Stimulated activated CD8-positive, alpha-beta memory T cell treated with anti-CD3 and anti-CD28 coated beads, Interleukin-12 subunit alpha, Interleukin-12 subunit beta, amount 100 ng/mL, for 1 hour (primary cell): ENCODE measurements at regions not wholly inside any gene's neighbourhood (a gene's known extent, or its start where the extent isn't known, plus 50 kb on each side); places are given as distances from the start of the nearest gene placed in this dataset.
"Not testable (repeated sequence)": the region's sequence is repeated elsewhere in the genome, so short reads cannot be mapped to it uniquely, and the experiment has no call there.

Experiments
- DNase-seq: peaks from one replicate; pipeline ENCODE4 v3.0.0-alpha.2; 2020; ENCODE audit warnings: low read depth

DNA sequence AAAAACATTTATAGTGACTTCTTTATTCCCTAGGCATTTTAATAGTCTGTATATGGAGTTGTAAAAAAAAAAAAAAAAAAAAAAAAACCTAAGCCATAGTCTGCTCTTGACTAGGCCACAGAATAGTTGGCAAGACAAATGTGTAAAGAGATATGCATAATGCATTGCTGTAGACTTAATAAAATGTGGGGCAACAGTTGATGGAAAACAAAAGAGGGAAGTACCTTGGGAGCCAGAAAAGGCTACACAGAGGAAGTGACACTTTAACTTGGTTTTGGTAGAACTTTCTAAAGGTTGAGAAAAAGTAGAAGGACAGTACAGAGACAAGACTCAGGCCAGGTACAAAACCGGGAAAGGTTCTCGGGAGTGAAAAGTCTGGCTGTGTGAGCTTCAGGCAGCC, 802.9 kb upstream of the ADAMTS5 start:
- no peak for DNase-seq

DNA sequence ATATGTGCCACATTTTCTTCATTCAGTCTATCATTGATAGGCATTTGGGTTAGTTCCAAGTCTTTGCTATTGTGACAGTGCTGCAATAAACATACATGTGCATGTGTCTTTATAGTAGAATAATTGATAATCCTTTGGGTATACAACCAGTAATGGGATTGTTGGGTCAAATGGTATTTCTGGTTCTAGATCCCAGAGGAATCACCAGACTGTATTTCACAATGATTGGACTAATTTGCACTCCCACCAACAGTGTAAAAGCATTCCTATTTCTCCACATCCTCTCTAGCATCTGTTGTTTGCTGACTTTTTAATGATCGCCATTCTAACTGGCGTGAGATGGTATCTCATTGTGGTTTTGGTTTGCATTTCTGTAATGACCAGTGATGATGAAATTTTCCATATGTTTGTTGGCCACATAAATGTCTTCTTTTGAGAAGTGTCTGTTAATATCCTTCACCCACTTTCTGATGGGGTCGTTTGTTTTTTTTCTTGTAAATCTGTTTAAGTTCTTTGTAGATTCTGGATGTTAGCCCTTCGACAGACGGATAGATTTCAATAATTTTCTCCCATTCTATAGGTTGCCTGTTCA, 801.3 kb upstream of the ADAMTS5 start:
- DNase-seq, result not testable (repeated sequence)

DNA sequence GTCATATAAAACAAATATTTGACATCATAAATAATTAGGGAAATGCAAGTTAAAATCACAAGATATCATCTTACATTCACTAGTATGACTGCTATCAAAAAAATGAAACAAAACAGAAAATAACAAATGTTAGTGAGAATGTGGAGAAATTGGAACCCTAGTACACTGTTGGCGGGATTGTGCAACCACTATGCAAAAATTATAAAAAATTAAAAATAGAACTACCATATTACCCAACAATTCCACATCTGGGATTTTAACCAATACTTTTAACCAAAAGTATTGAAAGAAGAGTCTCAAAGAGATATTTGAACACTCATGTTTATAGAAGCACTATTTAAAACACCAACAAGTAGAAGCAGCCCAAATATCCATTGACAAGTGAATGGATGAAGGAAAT, 797.2 kb upstream of the ADAMTS5 start:
- no peak for DNase-seq

DNA sequence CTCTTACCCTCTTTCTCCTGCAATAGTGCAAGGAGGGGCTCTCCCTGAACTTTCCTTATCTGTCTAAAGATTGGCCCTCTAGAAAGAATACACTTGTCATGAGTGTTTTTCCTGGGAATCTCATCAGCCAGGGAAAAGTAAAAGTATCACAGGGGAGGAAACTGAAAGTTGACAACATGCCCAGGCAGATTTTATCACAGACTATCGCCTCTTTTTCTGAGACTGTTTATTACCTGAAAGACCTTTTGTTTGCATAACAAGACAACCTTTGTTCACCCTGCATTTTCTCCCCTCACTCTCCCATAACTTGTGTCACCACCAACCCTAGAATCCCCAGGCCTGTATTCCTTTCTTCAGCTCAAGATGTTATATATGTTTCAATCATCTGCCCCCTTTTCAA, 794.7 kb upstream of the ADAMTS5 start:
- no peak for DNase-seq

DNA sequence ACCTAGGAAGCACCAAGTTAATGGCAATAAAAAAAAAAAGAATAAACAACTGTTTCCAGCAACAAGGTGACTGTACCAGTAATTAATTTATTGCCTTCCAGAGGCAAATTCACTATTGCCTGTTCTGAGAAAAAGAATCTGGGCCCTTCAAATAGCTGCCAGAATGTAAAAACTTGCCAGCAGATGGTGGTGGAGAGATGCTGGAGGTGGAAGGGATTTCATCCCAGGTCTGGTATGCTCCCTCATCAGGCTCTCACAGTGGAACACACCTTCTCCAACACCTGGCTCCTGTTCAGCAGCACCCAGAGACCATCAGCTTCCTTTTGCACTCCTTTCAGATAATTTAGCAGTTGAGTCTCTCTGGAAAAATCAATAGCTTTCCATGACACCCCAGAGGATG, 792.9 kb upstream of the ADAMTS5 start:
- DNase-seq, result no peak

DNA sequence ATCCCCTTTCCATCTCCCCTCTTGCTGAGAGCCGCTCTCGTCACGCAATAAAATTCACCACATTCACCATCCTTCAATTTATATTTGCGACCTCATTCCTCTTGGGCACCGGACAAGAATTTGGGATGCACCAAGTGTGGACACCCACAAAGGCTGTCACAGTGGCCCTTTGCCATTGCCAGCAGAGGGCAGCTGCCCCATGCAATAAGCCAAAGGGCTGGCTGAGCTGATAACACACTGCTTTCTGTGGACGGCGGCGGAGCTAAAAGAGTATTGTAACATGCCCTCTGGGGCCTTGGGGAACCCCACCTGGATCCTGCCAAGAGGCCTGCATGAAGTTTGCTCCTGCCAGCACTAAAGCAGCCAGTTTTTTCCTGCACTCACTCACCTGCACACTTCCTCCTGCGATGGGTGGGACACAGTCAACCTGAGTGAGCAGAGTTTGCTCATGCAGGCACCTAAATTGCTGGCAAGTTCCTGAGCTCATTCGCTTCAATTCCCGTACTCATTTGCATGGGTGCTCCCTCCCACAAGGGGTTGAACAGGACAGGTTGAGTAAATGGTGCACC, 792.3 kb upstream of the ADAMTS5 start:
- DNase-seq, result no peak

DNA sequence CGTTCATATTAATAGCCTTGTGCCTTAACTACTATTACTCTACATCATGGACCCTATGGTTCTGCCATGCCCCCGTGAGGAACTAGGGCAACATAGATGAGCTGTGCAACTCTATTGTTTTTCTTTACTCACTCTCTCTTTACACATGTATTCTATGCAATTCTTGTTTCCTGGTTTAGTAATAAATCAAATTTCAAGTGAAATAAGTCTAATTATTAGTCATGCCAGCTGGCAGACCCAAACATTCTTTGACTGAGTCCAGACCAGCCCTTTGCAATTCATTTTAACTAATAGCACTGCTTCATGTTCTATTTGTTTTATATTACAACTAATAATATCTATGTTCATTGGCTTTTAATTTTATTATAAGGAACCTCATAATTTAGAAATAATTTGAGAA, 789.3 kb upstream of the ADAMTS5 start:
- no peak for DNase-seq

DNA sequence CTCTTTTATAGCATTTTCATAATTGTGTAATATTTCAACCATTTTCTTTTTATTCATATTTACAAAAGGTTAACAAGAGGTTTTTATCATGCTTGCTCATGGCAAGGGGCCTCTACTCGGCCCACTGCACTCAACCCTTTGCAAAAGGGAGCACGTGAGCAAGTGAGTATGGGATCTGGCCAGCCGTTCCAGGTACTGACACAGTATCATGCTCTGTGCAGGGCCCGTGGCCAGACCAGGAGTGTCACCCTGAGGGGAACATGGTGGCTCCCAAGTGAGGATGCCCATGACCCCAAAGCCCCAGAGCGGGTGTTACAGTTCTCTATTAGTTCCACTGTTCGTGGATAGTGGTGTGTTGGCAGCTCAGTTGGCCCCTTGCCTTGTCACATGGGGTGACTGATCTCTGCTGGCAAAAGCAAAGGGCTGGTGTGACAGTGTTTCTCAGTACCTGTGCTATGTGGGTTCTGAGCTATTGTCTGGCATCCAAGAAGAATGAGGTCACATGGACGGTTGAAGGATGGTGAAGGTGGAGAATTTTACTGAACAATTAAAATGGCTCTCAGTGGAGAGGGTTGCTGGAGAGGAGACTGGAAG, 777.2 kb upstream of the ADAMTS5 start:
- no peak for DNase-seq

DNA sequence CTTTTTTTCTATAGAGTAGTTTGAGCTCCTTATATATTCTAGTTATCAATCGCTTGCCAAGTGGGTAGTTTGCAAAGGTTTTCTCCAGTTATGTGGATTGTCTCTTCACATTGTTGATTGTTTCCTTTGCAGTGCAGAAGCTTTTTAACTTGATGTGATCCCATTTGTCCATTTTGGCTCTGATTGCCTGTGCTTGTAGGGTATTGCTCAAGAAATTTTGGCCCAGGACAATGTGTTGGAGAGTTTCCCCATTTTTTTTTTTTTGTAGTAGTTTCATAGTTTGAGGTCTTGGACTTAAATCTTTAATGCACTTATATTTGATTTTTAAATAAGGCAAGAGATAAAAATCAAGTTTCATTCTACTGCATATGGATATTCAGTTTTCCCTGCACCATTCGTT, 774.8 kb upstream of the ADAMTS5 start:
- DNase-seq, result no peak

DNA sequence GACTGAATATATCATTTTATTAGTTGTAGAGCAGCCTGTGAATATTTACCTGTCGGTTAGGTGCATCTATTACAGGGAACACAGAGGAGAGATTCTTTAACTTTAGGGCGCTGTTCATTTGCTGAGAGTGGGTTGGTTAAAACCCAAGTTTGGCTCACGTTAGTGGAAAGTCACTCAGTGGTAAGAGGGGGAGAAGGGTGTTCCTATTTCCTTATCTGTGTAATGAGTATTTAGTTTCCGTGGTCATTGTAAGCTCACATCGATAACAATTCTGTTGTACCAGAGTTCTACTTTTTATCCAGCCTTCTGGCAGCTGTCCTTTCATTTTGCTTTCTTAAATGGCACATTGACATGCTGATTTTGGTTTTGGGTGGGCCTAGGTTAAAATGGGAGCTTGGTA, 773.2 kb upstream of the ADAMTS5 start:
- no peak for DNase-seq

DNA sequence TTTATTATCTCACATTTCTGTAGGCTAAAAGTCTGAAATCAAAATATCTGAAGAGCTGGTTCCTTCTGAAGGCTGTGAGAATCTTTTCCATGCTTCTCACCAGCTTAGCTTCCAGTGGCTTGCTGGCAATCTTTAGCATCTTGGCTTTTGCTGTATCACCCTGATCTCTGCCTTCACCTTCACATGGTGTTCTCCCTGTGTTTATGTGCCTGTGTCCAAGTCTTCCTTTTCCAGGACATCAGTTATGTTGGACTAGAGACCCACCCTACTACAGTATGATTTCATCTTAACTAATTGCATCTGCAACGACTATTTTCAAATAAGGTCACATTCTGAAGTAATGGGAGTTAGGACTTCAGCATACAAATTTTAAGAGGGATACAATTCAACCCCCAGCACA, 772.3 kb upstream of the ADAMTS5 start:
- no peak for DNase-seq

DNA sequence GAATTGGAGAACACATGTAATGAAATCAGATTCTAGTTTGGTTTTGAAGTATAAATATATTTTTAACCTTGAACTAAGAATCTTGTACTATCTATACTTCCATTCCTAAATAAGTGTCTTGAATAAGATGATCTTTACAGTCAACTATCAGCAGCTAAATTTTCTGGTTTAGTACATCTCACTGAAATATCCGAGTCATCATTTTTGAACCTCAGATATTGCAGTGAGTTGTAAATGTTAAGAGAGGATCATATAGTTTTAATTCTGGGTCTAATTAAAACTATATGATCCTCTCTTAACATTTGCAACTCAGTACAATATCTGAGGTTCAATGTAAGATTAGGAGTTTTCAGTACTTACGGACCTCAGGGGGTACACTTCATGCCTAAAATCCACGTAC, 768.8 kb upstream of the ADAMTS5 start:
- DNase-seq, result no peak

DNA sequence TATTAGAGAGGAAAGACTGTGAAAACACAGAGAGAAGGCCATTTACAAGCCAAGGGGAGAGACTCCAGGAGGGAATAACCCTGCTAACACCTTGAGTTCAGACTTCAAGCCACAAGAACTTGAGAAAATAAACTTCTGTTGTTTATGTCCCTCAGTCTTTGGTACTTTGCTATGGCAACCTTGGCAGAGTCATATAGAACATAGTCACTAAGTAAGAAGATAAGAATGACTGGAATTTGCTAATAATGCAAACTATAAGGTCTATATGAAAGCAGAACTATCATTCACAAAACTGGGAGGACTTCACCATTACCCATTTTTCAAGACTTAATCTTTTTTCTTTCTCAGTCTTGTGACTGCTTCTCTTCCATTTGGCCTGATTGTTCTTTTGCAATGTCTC, 767.3 kb upstream of the ADAMTS5 start:
- DNase-seq, result no peak

DNA sequence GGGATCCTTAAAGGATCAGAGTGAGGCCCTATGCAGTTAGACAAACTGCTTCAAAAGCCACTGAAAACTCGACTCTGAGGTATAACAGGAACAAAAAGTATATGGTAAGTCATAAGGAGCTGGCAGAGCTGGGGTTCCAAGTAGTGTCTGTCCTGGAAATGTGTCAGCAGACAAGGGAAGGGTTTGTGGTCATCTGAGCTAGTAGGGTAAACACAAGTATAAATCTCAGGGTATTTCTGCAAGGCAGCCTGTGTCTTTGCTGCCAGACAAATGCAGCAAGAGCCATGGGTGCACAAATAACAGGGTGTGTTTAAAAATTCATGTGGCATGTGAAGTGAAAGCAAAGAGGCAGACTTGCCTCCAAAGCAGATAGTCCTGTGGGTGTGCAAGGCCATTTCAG, 759.0 kb upstream of the ADAMTS5 start:
- DNase-seq, result no peak

DNA sequence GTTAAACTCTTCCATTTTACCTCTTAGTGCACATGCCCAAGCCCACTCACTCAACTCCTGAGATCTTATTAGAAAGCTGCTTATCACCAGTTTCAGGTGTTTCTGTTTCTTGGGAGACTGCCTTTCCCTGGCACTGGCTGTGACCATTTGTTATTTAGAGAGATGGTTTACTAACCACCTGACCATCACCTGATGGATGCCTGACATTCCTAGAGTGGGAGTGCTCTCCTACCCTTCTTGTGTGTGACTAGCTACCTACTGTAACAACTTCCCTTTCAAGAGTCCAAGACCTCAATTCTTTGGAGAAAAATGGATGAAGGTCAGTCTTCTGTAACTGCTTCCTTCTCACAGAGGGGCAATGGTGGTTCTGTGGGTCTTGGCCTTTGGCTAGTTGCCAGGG, 755.2 kb upstream of the ADAMTS5 start:
- DNase-seq, result no peak

DNA sequence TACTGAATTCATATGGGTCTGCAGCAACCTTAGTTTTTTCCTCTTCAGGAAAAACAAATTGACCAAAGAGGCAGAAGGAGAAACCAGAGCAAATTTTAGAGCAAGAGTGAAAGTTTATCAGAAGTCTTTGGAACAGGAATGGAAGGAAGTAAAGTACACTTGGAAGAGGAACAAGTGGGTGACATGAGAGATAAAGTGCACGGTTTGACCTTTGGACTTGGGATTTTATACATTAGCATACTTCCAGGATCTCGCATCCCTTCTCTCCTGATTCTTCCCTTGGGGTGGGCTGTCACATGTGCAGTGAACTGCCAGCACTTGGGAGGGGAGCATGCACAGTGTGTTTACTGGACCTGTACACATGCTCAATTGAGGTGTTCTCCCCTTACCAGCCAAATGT, 754.8 kb upstream of the ADAMTS5 start:
- DNase-seq, result no peak

DNA sequence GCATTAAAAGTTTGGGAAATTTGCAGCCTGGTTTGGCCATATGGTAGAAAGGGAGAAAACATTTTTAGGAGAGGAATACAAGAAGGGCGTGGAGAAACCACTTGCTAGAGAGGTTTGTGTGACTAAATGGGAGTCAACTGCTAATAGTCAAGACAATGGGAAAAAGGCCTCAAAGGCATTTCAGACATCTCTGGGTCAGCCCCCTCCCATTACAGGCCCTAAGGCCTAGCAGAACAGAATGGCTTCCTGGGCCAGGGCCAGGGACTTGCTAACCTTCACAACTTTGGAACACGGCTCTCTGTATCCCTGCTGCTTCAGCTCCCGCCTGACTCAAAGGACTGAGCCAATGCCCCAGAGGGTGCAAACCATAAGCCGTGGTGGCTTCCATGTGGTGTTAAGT, 752.3 kb upstream of the ADAMTS5 start:
- no peak for DNase-seq

DNA sequence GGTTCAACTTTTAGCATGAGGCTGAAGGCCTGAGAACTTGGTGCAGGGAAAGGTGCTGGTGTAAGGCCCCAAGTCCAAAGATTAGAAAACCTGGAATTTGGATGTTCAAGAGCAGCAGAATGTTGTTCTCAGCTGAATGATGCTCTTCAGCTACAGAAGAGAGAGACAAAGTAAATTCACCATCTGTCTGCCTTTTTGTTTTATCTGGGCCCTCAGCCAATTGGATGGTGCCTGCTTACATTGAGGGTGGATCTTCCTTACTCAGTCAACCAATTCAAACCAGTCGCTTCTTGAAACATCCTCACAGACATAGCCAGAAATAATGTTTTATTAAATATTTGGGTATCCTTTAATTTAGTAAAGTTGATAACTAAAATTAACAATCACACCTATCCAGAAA, 748.2 kb upstream of the ADAMTS5 start:
- no peak for DNase-seq

DNA sequence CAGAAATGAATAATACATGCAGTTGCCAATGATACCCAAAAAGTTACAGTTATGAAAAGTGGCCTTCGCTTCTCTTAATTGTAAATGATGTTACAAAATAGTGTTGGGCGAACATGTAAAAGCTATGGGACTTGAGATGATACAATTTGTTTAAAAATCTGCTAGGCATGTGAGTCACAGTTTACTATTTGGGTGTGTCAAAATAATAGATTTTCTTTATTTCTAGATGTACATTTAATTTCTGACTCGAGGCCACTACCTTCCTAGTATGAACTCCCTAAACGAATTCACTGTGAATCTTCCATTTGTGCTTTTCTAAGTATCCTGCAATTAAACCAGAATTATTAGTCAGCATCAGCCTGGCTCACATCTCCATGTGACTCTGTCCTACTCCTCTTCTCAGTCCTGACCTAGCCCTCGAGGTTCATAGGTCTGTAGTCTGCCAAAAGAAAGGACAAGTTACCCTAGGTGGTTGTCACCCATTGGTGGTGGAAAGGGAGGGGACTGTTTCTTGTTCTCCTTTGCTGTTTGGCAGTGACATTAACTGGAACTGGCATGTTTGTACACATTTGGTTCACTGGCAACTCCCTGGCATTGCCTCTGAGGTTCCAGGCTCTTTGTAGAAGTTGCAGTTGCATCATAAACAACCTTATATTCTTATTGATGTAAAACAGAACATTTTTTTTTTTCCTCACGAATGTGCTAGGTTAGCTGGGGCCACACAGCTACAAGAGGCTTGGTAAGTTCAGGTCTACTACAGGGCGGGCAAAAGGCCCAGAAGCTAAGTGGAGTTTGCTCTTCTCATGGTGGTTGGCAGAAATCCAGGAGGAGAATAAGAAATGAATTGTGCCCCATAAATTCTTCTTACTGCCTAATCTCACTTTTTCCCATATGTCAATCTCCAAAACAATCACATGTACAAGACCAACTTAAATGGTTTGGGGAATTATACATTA, 746.5 kb upstream of the ADAMTS5 start:
- DNase-seq, result no peak

DNA sequence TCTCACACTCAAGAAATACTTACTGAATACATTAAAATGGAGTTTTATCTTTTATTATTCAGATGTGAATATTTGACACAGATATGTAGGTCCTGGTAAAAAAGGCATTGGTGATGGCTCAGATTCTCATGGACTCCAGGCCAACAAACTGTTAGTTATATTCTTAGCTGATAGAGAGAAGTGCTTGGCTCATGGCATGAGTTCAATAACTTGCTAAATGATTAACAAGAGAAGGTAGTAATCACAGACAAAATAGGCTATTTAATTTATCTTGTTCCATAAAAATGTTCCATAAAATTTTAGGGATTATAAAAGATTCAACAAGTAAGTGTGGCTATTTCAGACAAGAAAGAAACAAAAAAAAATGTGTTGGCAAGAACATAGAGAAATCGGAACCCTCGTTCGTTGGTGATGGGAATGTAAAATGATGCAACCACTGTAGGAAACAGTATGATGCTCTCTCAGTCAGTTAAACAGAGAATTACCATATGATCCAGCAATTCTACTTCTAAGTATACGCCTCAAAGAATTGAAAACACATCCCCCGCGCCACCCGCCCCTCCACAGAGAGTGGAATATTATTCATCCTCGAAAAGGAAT, 737.8 kb upstream of the ADAMTS5 start:
- no peak for DNase-seq

DNA sequence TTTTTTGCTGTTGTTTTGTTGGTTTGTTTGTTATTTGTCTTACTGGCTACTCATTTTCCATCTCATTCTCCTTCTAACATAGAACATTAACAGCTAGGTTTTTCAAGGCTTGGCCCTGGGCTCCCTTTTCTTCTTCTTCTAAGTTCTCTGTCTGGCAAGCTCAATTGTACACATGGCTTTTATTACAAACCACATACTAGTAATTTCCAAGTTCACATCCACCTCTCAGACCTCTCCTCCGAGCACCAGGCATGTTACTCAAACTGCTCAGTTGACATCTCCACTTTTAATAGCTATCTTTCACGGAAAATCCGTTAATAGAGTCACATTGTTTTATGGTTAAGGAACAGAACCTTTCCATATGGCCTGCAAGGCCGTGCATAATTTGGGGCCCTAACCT, 736.9 kb upstream of the ADAMTS5 start:
- DNase-seq, result no peak

DNA sequence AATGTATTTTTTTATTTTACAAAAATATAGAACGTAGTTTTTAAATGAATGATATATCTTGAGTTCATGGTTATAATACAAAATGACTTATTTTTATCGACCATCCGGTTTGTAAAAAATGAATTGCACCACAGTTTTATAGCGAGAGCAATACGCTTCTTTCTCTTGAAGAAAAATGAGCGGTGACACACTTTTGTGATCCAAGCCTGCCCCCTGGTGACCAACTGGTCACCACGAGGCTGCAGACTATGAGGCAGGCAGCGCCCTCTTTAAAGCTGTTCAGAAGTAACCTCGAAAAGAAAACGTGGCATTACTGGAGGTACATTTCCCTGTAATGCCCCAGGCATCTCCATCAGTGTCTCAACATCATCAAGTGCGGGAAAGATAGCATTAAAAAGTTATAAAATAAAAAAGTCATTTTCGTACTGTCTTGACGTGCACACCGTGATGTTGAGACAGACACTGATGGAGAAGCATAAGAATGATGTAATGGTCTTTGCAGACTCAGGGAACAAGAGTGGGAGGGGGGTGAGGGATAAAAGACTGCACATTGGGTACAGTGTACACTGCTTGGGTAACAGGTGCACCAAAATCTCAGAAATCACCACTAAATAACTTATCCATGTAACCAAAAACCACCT, 734.2 kb upstream of the ADAMTS5 start:
- peak; percentile 13 for DNase-seq
